ENCODE measurements at regions not wholly inside any gene's neighbourhood (a gene's known extent, or its start where the extent isn't known, plus 50 kb on each side); places are given as distances from the start of the nearest gene placed in this dataset.

DNA sequence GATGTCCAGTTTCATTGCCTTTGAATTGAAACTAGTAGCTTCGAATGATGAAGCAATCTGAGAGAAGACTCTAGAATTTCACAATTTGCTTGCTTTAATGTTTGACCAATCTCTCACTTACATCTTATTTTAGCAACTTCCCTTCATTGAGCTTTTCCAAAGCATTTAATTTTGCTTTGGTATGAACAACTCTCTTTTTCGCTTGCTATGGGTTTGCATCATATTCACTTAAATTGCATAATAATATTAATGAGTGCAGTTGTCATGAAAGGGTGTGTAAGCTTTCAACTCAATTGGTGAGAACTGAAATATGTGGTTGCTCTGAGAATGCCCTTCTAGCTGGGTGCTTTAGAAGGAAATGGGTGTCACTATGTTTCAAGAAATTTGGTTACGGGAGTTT is 309.2 kb downstream of the HLX start:
- TF ChIP-seq SP1 (IDR thresholded peaks at IDR 0.05): no peak
- no peak for TF ChIP-seq BHLHE40 (IDR thresholded peaks at IDR 0.05; ENCODE audit: borderline replicate concordance)
- no peak for TF ChIP-seq NFRKB (IDR thresholded peaks at IDR 0.05)
- TF ChIP-seq ELF4 (IDR thresholded peaks at IDR 0.05): no peak
- TF ChIP-seq SUZ12 (IDR thresholded peaks at IDR 0.05): no peak
- no peak for TF ChIP-seq ARNT (IDR thresholded peaks at IDR 0.05)
- no peak for TF ChIP-seq FOXA1 (IDR thresholded peaks at IDR 0.05)
- TF ChIP-seq FOXM1 (IDR thresholded peaks at IDR 0.05; ENCODE audit: borderline replicate concordance): no peak
- no peak for TF ChIP-seq CTBP1 (IDR thresholded peaks at IDR 0.05; ENCODE audit: borderline replicate concordance)

Data from HEK293T (cell line).